ENCODE measurements at regions not wholly inside any gene's neighbourhood (a gene's known extent, or its start where the extent isn't known, plus 50 kb on each side); places are given as distances from the start of the nearest gene placed in this dataset.
A peak's percentile ranks its signal among the peaks of the same experiment; 100 is the strongest.

GRCh38 chr12:58629376-58629775 lies 290.9 kb downstream of the LRIG3 start:
- H3K36me3 ChIP-seq (ENCODE audit: control insufficient read depth in 2 of 2, insufficient read depth in 2 of 2, low read length in 1 of 2) = no peaks in the 10 kb centered on the region
- H3K9me3 ChIP-seq (ENCODE audit: control insufficient read depth in 2 of 2, insufficient read depth in 1 of 2, low read length in 1 of 2) = peaks cover 0 to 3% of the 10 kb centered on the region in 2 donors
- WGBS = 90% methylated on average over 1 of the region's 1 CpG
- H3K4me1 ChIP-seq (ENCODE audit: control insufficient read depth in 2 of 2, insufficient read depth in 2 of 2, low read length in 2 of 2) = no peaks in the 10 kb centered on the region
- no peaks in the 10 kb centered on the region for H3K27me3 ChIP-seq (ENCODE audit: control insufficient read depth in 2 of 2, insufficient read depth in 1 of 2, low read length in 1 of 2)
- no peak overlapping the region for H3K27ac ChIP-seq (ENCODE audit: low read depth in 1 of 2, low read length in 1 of 2)
- no peak overlapping the region for H3K4me3 ChIP-seq (ENCODE audit: low read length in 2 of 2)
- no peak for DNase-seq (ENCODE audit: low read depth in 6 of 9, low spot score in 9 of 9)

- no peaks in the 10 kb centered on the region for H3K4me1 ChIP-seq (ENCODE audit: control insufficient read depth in 2 of 2, insufficient read depth in 2 of 2, low read length in 2 of 2)
- no peaks in the 10 kb centered on the region for H3K36me3 ChIP-seq (ENCODE audit: control insufficient read depth in 2 of 2, insufficient read depth in 2 of 2, low read length in 1 of 2)
These were observed 286.8 kb downstream of the LRIG3 start for GRCh38 chr12:58633479-58633878.

GRCh38 chr12:58639318-58639934 lies 280.9 kb downstream of the LRIG3 start:
- H3K36me3 ChIP-seq (ENCODE audit: control insufficient read depth in 2 of 2, insufficient read depth in 2 of 2, low read length in 1 of 2) = no peaks in the 10 kb centered on the region
- no peaks in the 10 kb centered on the region for H3K4me1 ChIP-seq (ENCODE audit: control insufficient read depth in 2 of 2, insufficient read depth in 2 of 2, low read length in 2 of 2)
- no peaks in the 10 kb centered on the region for H3K9me3 ChIP-seq (ENCODE audit: control insufficient read depth in 2 of 2, insufficient read depth in 1 of 2, low read length in 1 of 2)
- DNase-seq (ENCODE audit: low read depth in 6 of 9, low spot score in 9 of 9) = no peak
- H3K27me3 ChIP-seq (ENCODE audit: control insufficient read depth in 2 of 2, insufficient read depth in 1 of 2, low read length in 1 of 2) = no peaks in the 10 kb centered on the region
- WGBS = 82% methylated on average over 4 of the region's 4 CpGs
- H3K4me3 ChIP-seq (ENCODE audit: low read length in 2 of 2) = no peak overlapping the region
- no peak overlapping the region for H3K27ac ChIP-seq (ENCODE audit: low read depth in 1 of 2, low read length in 1 of 2)

More at GRCh38 chr12:58633479-58633878, 286.8 kb downstream of the LRIG3 start:
- Histone ChIP-seq H3K27me3 (ENCODE audit: control insufficient read depth in 2 of 2, insufficient read depth in 1 of 2, low read length in 1 of 2) (no peaks in the 10 kb centered on the region), H3K27ac (ENCODE audit: low read depth in 1 of 2, low read length in 1 of 2) (no peak overlapping the region), H3K9me3 (ENCODE audit: control insufficient read depth in 2 of 2, insufficient read depth in 1 of 2, low read length in 1 of 2) (peaks cover 0 to 3% of the 10 kb centered on the region in 2 donors), H3K4me3 (ENCODE audit: low read length in 2 of 2) (no peak overlapping the region)
- no peak for DNase-seq (ENCODE audit: low read depth in 6 of 9, low spot score in 9 of 9)

GRCh38 chr12:58640314-58640713 lies 280.0 kb downstream of the LRIG3 start:
- H3K27me3 ChIP-seq (ENCODE audit: control insufficient read depth in 2 of 2, insufficient read depth in 1 of 2, low read length in 1 of 2) = no peaks in the 10 kb centered on the region
- no peak for DNase-seq (ENCODE audit: low read depth in 6 of 9, low spot score in 9 of 9)
- H3K9me3 ChIP-seq (ENCODE audit: control insufficient read depth in 2 of 2, insufficient read depth in 1 of 2, low read length in 1 of 2) = no peaks in the 10 kb centered on the region
- WGBS = 97% methylated on average over 1 of the region's 1 CpG
- H3K4me1 ChIP-seq (ENCODE audit: control insufficient read depth in 2 of 2, insufficient read depth in 2 of 2, low read length in 2 of 2) = no peaks in the 10 kb centered on the region
- H3K36me3 ChIP-seq (ENCODE audit: control insufficient read depth in 2 of 2, insufficient read depth in 2 of 2, low read length in 1 of 2) = no peaks in the 10 kb centered on the region
- H3K4me3 ChIP-seq (ENCODE audit: low read length in 2 of 2) = no peak overlapping the region
- no peak overlapping the region for H3K27ac ChIP-seq (ENCODE audit: low read depth in 1 of 2, low read length in 1 of 2)

- WGBS = 69% methylated on average over 2 of the region's 2 CpGs
- no peak overlapping the region for H3K4me3 ChIP-seq (ENCODE audit: low read length in 2 of 2)
- no peaks in the 10 kb centered on the region for H3K9me3 ChIP-seq (ENCODE audit: control insufficient read depth in 2 of 2, insufficient read depth in 1 of 2, low read length in 1 of 2)
- H3K4me1 ChIP-seq (ENCODE audit: control insufficient read depth in 2 of 2, insufficient read depth in 2 of 2, low read length in 2 of 2) = no peaks in the 10 kb centered on the region
- no peaks in the 10 kb centered on the region for H3K36me3 ChIP-seq (ENCODE audit: control insufficient read depth in 2 of 2, insufficient read depth in 2 of 2, low read length in 1 of 2)
- H3K27me3 ChIP-seq (ENCODE audit: control insufficient read depth in 2 of 2, insufficient read depth in 1 of 2, low read length in 1 of 2) = no peaks in the 10 kb centered on the region
- DNase-seq (ENCODE audit: low read depth in 6 of 9, low spot score in 9 of 9) = no peak
- H3K27ac ChIP-seq (ENCODE audit: low read depth in 1 of 2, low read length in 1 of 2) = no peak overlapping the region
These were observed 274.4 kb downstream of the LRIG3 start for GRCh38 chr12:58645946-58646345.

- no peak overlapping the region for H3K4me3 ChIP-seq (ENCODE audit: low read length in 2 of 2)
- WGBS = 91% methylated on average over 3 of the region's 3 CpGs
- no peaks in the 10 kb centered on the region for H3K36me3 ChIP-seq (ENCODE audit: control insufficient read depth in 2 of 2, insufficient read depth in 2 of 2, low read length in 1 of 2)
- H3K27me3 ChIP-seq (ENCODE audit: control insufficient read depth in 2 of 2, insufficient read depth in 1 of 2, low read length in 1 of 2) = no peaks in the 10 kb centered on the region
- H3K4me1 ChIP-seq (ENCODE audit: control insufficient read depth in 2 of 2, insufficient read depth in 2 of 2, low read length in 2 of 2) = no peaks in the 10 kb centered on the region
- DNase-seq (ENCODE audit: low read depth in 6 of 9, low spot score in 9 of 9) = no peak
- H3K27ac ChIP-seq (ENCODE audit: low read depth in 1 of 2, low read length in 1 of 2) = no peak overlapping the region
- no peaks in the 10 kb centered on the region for H3K9me3 ChIP-seq (ENCODE audit: control insufficient read depth in 2 of 2, insufficient read depth in 1 of 2, low read length in 1 of 2)
These were observed 272.8 kb downstream of the LRIG3 start for GRCh38 chr12:58647495-58647894.

GRCh38 chr12:58648176-58648575 lies 272.1 kb downstream of the LRIG3 start:
- 88% methylated on average over 4 of the region's 4 CpGs for WGBS
- DNase-seq (ENCODE audit: low read depth in 6 of 9, low spot score in 9 of 9) = no peak
- H3K4me1 ChIP-seq (ENCODE audit: control insufficient read depth in 2 of 2, insufficient read depth in 2 of 2, low read length in 2 of 2) = no peaks in the 10 kb centered on the region
- no peak overlapping the region for H3K4me3 ChIP-seq (ENCODE audit: low read length in 2 of 2)
- H3K9me3 ChIP-seq (ENCODE audit: control insufficient read depth in 2 of 2, insufficient read depth in 1 of 2, low read length in 1 of 2) = no peaks in the 10 kb centered on the region
- no peaks in the 10 kb centered on the region for H3K36me3 ChIP-seq (ENCODE audit: control insufficient read depth in 2 of 2, insufficient read depth in 2 of 2, low read length in 1 of 2)
- peak overlapping the region in 1 of 2 donors; percentile 58 for H3K27ac ChIP-seq (ENCODE audit: low read depth in 1 of 2, low read length in 1 of 2)
- H3K27me3 ChIP-seq (ENCODE audit: control insufficient read depth in 2 of 2, insufficient read depth in 1 of 2, low read length in 1 of 2) = no peaks in the 10 kb centered on the region

- H3K9me3 ChIP-seq (ENCODE audit: control insufficient read depth in 2 of 2, insufficient read depth in 1 of 2, low read length in 1 of 2) = peaks cover 2 to 18% of the 10 kb centered on the region in 2 donors
- DNase-seq (ENCODE audit: low read depth in 6 of 9, low spot score in 9 of 9) = no peak
- H3K4me1 ChIP-seq (ENCODE audit: control insufficient read depth in 2 of 2, insufficient read depth in 2 of 2, low read length in 2 of 2) = no peaks in the 10 kb centered on the region
- H3K36me3 ChIP-seq (ENCODE audit: control insufficient read depth in 2 of 2, insufficient read depth in 2 of 2, low read length in 1 of 2) = no peaks in the 10 kb centered on the region
- WGBS = 94% methylated on average over 3 of the region's 3 CpGs
- H3K27ac ChIP-seq (ENCODE audit: low read depth in 1 of 2, low read length in 1 of 2) = no peak overlapping the region
- H3K4me3 ChIP-seq (ENCODE audit: low read length in 2 of 2) = no peak overlapping the region
- no peaks in the 10 kb centered on the region for H3K27me3 ChIP-seq (ENCODE audit: control insufficient read depth in 2 of 2, insufficient read depth in 1 of 2, low read length in 1 of 2)
These were observed 268.5 kb downstream of the LRIG3 start for GRCh38 chr12:58651850-58652249.

- no peak for DNase-seq (ENCODE audit: low read depth in 6 of 9, low spot score in 9 of 9)
- Histone ChIP-seq H3K4me1 (ENCODE audit: control insufficient read depth in 2 of 2, insufficient read depth in 2 of 2, low read length in 2 of 2) (no peaks in the 10 kb centered on the region), H3K36me3 (ENCODE audit: control insufficient read depth in 2 of 2, insufficient read depth in 2 of 2, low read length in 1 of 2) (no peaks in the 10 kb centered on the region), H3K4me3 (ENCODE audit: low read length in 2 of 2) (no peak overlapping the region), H3K9me3 (ENCODE audit: control insufficient read depth in 2 of 2, insufficient read depth in 1 of 2, low read length in 1 of 2) (peaks cover 2 to 18% of the 10 kb centered on the region in 2 donors), H3K27me3 (ENCODE audit: control insufficient read depth in 2 of 2, insufficient read depth in 1 of 2, low read length in 1 of 2) (no peaks in the 10 kb centered on the region), H3K27ac (ENCODE audit: low read depth in 1 of 2, low read length in 1 of 2) (no peak overlapping the region)
- 47% methylated on average over 2 of the region's 2 CpGs for WGBS
These were observed 266.3 kb downstream of the LRIG3 start for GRCh38 chr12:58654021-58654420.

Measured in thymus (tissue), 11 donors.